Progenitor cell of endocrine pancreas (in vitro differentiated cells): ENCODE measurements at regions not wholly inside any gene's neighbourhood (a gene's known extent, or its start where the extent isn't known, plus 50 kb on each side); places are given as distances from the start of the nearest gene placed in this dataset.

Experiments
- DNase-seq: peaks from one replicate; pipeline ENCODE4 v3.0.0; 2021; ENCODE audit warnings: low spot score; ENCODE audit not compliant: unreplicated experiment
- H3K27ac Mint-ChIP-seq: 2 replicates; pipeline ENCODE4 v1.8.0; 2021; ENCODE audit warnings: mild to moderate bottlenecking, moderate library complexity, mixed read lengths
- H3K27me3 Mint-ChIP-seq: 2 replicates; pipeline ENCODE4 v1.8.0; 2021; ENCODE audit warnings: mixed read lengths
- H3K36me3 Mint-ChIP-seq: 2 replicates; pipeline ENCODE4 v1.8.0; 2022; ENCODE audit warnings: mixed read lengths; ENCODE audit not compliant: insufficient read depth
- H3K4me1 Mint-ChIP-seq: 2 replicates; pipeline ENCODE4 v1.8.0; 2021; ENCODE audit warnings: low read depth, mixed read lengths
- H3K4me3 Mint-ChIP-seq: 2 replicates; pipeline ENCODE4 v1.8.0; 2021; ENCODE audit warnings: low read depth, mild to moderate bottlenecking, moderate library complexity, mixed read lengths
- H3K9me3 Mint-ChIP-seq: 2 replicates; pipeline ENCODE4 v1.8.0; 2021; ENCODE audit warnings: low read depth, mixed read lengths
- CTCF ChIP-seq: fragments of 200-600 bp; sonication (generic); IDR thresholded peaks from one replicate; pipeline ENCODE4 v1.5.0; 2021; ENCODE audit warnings: antibody characterized with exemption, mild to moderate bottlenecking; ENCODE audit not compliant: unreplicated experiment

- Mint-ChIP-seq H3K36me3 (no peaks in the 10 kb centered on the region), H3K4me1 (peaks cover 23% of the 10 kb centered on the region), H3K4me3 (no peak overlapping the region), H3K27ac (no peak overlapping the region), H3K9me3 (no peaks in the 10 kb centered on the region), H3K27me3 (peaks cover 47% of the 10 kb centered on the region)
- no peak for DNase-seq
- no peak for TF ChIP-seq CTCF
Measured at GRCh38 chr2:120554625-120555032, 181.0 kb upstream of the GLI2 start.

GRCh38 chr2:120555092-120555491, 180.6 kb upstream of the GLI2 start:
- Mint-ChIP-seq H3K4me3 (no peak overlapping the region), H3K27me3 (peaks cover 47% of the 10 kb centered on the region)

GRCh38 chr2:120556911-120557310, 178.8 kb upstream of the GLI2 start:
- H3K36me3 Mint-ChIP-seq, result no peaks in the 10 kb centered on the region
- DNase-seq, result no peak
- peaks cover 41% of the 10 kb centered on the region for H3K27me3 Mint-ChIP-seq
- H3K27ac Mint-ChIP-seq, result peak overlapping the region; percentile 17
- TF ChIP-seq CTCF, result no peak
- no peaks in the 10 kb centered on the region for H3K9me3 Mint-ChIP-seq
- H3K4me3 Mint-ChIP-seq, result no peak overlapping the region
- peaks cover 26% of the 10 kb centered on the region for H3K4me1 Mint-ChIP-seq

More at GRCh38 chr2:120555092-120555491, 180.6 kb upstream of the GLI2 start:
- Mint-ChIP-seq H3K36me3 (no peaks in the 10 kb centered on the region), H3K9me3 (no peaks in the 10 kb centered on the region), H3K27ac (no peak overlapping the region), H3K4me1 (peaks cover 23% of the 10 kb centered on the region)
- no peak for DNase-seq
- no peak for TF ChIP-seq CTCF

GRCh38 chr2:120558847-120559246, 176.8 kb upstream of the GLI2 start:
- Mint-ChIP-seq H3K36me3 (no peaks in the 10 kb centered on the region), H3K27me3 (peaks cover 42% of the 10 kb centered on the region), H3K9me3 (no peaks in the 10 kb centered on the region), H3K4me3 (no peak overlapping the region), H3K27ac (no peak overlapping the region), H3K4me1 (peaks cover 24% of the 10 kb centered on the region)
- DNase-seq, result no peak
- TF ChIP-seq CTCF, result no peak

GRCh38 chr2:120559401-120559800, 176.3 kb upstream of the GLI2 start:
- H3K27ac Mint-ChIP-seq, result no peak overlapping the region
- no peaks in the 10 kb centered on the region for H3K9me3 Mint-ChIP-seq
- H3K27me3 Mint-ChIP-seq, result peaks cover 40% of the 10 kb centered on the region
- H3K4me1 Mint-ChIP-seq, result peaks cover 29% of the 10 kb centered on the region
- DNase-seq, result no peak
- TF ChIP-seq CTCF, result no peak
- H3K36me3 Mint-ChIP-seq, result no peaks in the 10 kb centered on the region
- no peak overlapping the region for H3K4me3 Mint-ChIP-seq
